RWPE2 (cell line): ENCODE measurements at regions not wholly inside any gene's neighbourhood (a gene's known extent, or its start where the extent isn't known, plus 50 kb on each side); places are given as distances from the start of the nearest gene placed in this dataset.

Experiments
- ATAC-seq: fragments of 200-7000 bp; cut with Tn5 transposase; 3 replicates; pipeline ENCODE4 v1.9.1; 2021; ENCODE audit warnings: low read depth
- DNase-seq: peaks from one replicate; pipeline ENCODE4 v3.0.0-alpha.2; 2020; ENCODE audit warnings: low spot score
- H3K27ac ChIP-seq: fragments of 450-650 bp; 2 replicates; pipeline ENCODE4 v1.5.1; 2017; ENCODE audit warnings: mild to moderate bottlenecking; ENCODE audit not compliant: poor library complexity, severe bottlenecking
- H3K27me3 ChIP-seq: fragments of 250-450 bp; sonication (Bioruptor Pico); 2 replicates; pipeline ENCODE4 v1.5.1; 2021; ENCODE audit warnings: mild to moderate bottlenecking, moderate library complexity; ENCODE audit not compliant: insufficient read depth, poor library complexity, severe bottlenecking
- H3K36me3 ChIP-seq: fragments of 250-450 bp; sonication (Bioruptor Pico); 2 replicates; pipeline ENCODE4 v1.5.1; 2020; ENCODE audit warnings: low read depth, mild to moderate bottlenecking, moderate library complexity
- H3K4me1 ChIP-seq: fragments of 250-450 bp; sonication (Bioruptor Pico); 2 replicates; pipeline ENCODE4 v1.5.1; 2021; ENCODE audit warnings: mild to moderate bottlenecking, moderate library complexity; ENCODE audit not compliant: insufficient read depth, poor library complexity, severe bottlenecking
- H3K4me3 ChIP-seq: fragments of 250-450 bp; sonication (Bioruptor Pico); 2 replicates; pipeline ENCODE4 v1.5.1; 2021; ENCODE audit warnings: mild to moderate bottlenecking, moderate library complexity; ENCODE audit not compliant: severe bottlenecking
- H3K9me3 ChIP-seq: fragments of 250-450 bp; sonication (Bioruptor Pico); 2 replicates; pipeline ENCODE4 v1.5.1; 2021; ENCODE audit warnings: mild to moderate bottlenecking, moderate library complexity; ENCODE audit not compliant: severe bottlenecking
- TF ChIP-seq, protein P1 (sequence below): fragments of 450-650 bp; IDR thresholded peaks from one replicate; pipeline ENCODE4 v1.5.1; 2017; ENCODE audit warnings: mild to moderate bottlenecking, moderate library complexity; ENCODE audit not compliant: poor library complexity, severe bottlenecking

- no peaks in the 10 kb centered on the region for H3K36me3 ChIP-seq
- no peaks in the 10 kb centered on the region for H3K27me3 ChIP-seq
- H3K27ac ChIP-seq = no peak overlapping the region
- ATAC-seq (no peak), DNase-seq (no peak)
- H3K9me3 ChIP-seq = no peaks in the 10 kb centered on the region
- TF ChIP-seq, protein P1, sequence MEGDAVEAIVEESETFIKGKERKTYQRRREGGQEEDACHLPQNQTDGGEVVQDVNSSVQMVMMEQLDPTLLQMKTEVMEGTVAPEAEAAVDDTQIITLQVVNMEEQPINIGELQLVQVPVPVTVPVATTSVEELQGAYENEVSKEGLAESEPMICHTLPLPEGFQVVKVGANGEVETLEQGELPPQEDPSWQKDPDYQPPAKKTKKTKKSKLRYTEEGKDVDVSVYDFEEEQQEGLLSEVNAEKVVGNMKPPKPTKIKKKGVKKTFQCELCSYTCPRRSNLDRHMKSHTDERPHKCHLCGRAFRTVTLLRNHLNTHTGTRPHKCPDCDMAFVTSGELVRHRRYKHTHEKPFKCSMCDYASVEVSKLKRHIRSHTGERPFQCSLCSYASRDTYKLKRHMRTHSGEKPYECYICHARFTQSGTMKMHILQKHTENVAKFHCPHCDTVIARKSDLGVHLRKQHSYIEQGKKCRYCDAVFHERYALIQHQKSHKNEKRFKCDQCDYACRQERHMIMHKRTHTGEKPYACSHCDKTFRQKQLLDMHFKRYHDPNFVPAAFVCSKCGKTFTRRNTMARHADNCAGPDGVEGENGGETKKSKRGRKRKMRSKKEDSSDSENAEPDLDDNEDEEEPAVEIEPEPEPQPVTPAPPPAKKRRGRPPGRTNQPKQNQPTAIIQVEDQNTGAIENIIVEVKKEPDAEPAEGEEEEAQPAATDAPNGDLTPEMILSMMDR = no peak
- no peaks in the 10 kb centered on the region for H3K4me1 ChIP-seq
- H3K4me3 ChIP-seq = no peak overlapping the region
Measured at GRCh38 chr9:4365055-4365454, 65.2 kb upstream of the GLIS3 start.

DNA sequence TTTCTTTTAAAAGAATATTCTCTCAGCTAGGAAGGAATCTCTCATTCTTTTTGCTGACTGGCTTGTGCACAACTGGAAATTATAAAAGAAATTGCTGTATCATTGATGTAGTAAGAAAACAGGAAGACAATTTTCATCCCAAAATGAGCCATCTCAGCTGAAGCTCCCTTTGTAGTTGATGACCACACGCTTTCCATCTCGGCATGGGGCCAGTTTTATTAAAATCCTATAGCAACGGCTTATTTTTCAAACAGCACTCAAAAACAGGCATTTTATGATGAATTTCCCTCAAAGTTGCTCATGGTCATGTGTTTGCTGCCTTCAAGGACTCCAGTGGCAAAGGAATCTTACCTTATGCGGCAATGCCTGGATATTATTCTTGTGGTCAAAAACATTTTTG lies 62.4 kb upstream of the GLIS3 start:
- DNase-seq = no peak
- Histone ChIP-seq H3K27me3 (no peaks in the 10 kb centered on the region), H3K4me3 (no peak overlapping the region), H3K4me1 (no peaks in the 10 kb centered on the region), H3K36me3 (no peaks in the 10 kb centered on the region), H3K9me3 (no peaks in the 10 kb centered on the region), H3K27ac (no peak overlapping the region)
- TF ChIP-seq, protein P1 = no peak
- ATAC-seq = no peak

DNA sequence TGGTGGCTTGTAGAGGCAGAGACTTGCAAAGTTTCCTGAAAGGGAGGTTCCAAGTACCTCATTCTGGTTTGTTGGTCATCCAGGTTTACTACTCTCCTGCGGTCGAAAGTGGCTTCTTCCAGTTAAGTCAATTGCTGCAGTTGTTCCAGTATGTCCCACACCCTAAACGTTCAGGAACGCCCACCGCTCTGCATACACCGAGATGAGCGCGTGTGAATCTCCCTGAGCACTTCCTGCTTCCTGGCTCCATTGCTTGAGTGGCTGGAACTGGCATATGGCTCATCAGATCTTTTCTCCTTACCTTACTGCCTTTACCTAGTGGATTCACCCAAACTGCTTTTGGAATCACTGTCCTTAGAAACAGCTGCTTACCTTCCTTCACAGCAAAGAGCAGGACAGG lies 59.1 kb upstream of the GLIS3 start:
- no peak overlapping the region for H3K27ac ChIP-seq
- no peaks in the 10 kb centered on the region for H3K27me3 ChIP-seq
- no peak for ATAC-seq
- H3K4me3 ChIP-seq = no peak overlapping the region
- no peaks in the 10 kb centered on the region for H3K4me1 ChIP-seq
- H3K36me3 ChIP-seq = no peaks in the 10 kb centered on the region
- TF ChIP-seq, protein P1 = no peak
- H3K9me3 ChIP-seq = no peaks in the 10 kb centered on the region
- no peak for DNase-seq

DNA sequence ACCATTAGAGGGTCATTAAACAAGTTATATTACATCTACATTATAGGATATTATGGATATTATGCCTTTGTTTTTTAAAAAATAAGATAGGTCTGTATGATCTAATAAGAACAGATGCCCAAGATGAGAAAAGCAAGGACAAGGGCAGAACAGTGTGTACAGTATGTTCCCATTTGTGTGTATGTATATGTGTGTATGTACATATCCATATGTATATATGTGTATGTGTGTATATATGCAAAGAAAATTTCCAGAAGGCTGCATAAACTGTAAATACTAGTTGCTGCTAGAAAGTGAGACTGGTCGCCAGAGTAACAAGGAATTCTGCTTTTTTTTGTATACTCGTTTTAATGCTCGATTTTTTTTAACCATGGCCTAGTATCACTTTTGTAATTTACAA lies 58.1 kb upstream of the GLIS3 start:
- Histone ChIP-seq H3K27me3 (no peaks in the 10 kb centered on the region), H3K27ac (no peak overlapping the region), H3K9me3 (no peaks in the 10 kb centered on the region), H3K36me3 (no peaks in the 10 kb centered on the region), H3K4me3 (no peak overlapping the region), H3K4me1 (no peaks in the 10 kb centered on the region)
- DNase-seq (no peak), ATAC-seq (no peak)
- TF ChIP-seq, protein P1 = no peak

- TF ChIP-seq, protein P1 = no peak
- Histone ChIP-seq H3K9me3 (no peaks in the 10 kb centered on the region), H3K27ac (no peak overlapping the region), H3K36me3 (no peaks in the 10 kb centered on the region), H3K4me1 (no peaks in the 10 kb centered on the region), H3K4me3 (no peak overlapping the region), H3K27me3 (no peaks in the 10 kb centered on the region)
- DNase-seq (no peak), ATAC-seq (no peak)
Measured at GRCh38 chr9:4356306-4356705, 56.4 kb upstream of the GLIS3 start.
